ENCODE measurements at regions not wholly inside any gene's neighbourhood (a gene's known extent, or its start where the extent isn't known, plus 50 kb on each side); places are given as distances from the start of the nearest gene placed in this dataset.

DNA sequence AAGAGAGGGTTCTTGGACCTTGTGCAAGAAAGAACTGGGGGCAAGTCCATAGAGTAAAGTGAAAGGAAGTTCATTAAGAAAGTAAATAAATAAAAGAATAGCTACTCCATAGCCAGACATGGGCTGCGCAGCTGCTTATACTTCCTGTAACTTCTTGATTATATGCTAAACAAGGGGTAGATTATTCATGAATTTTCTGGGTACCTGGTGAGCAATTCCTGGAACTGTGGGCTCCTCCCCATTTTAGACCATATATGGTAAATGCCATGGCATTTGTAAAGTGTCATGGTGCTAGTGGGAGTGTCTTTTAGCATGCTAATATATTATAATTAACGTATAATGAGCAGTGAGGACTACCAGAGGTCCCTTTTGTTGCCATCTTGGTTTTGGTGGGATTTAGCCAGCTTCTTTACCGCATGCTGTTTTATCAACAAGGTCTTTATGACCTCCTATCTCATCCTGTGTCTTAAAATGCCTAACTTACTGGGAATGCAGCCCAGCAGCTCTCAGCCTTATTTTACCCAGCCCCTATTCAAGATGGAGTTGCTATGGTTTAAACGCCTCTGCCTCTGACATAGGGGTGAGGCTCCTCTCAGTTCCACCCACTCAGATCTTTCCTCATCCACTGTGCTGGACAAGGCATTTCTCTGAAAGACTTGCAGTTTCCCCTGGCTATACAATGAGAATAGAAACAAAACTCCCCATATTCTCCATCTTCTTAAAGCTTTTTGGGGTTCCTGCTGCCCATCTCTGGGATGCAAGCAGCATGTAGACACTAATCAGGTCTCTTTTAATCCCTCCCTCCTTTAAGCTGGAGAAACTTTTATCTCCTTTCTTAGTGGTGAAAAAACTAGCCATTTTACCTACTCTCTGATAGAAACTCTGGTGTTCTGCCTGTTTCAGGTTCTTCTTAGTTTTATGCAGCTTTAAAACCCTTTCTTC, 91.2 kb downstream of the ARRDC3 start:
- no peak for TF ChIP-seq NRF1 (IDR thresholded peaks at IDR 0.05; ENCODE audit: low read depth, low read length)
- TF ChIP-seq SRF (IDR thresholded peaks at IDR 0.05; ENCODE audit: low read depth, low read length), result 0 out of 2 replicates have a peak, but pooled peaks have one; percentile 49
- no peak for TF ChIP-seq EGR1 (IDR thresholded peaks at IDR 0.05; ENCODE audit: borderline replicate concordance, low read depth, low read length)
- Histone ChIP-seq H2BK12ac (ENCODE audit: low read depth, low read length) (no peak overlapping the region), H3K9me3 (ENCODE audit: insufficient read depth in 2 of 2, low read depth in 1 of 2, low read length in 1 of 2) (no peaks in the 10 kb centered on the region; a peak in 1 of 4 replicates), H3K4me3 (ENCODE audit: extremely low read depth in 1 of 4, insufficient read depth in 2 of 4, low read depth in 3 of 4, low read length in 4 of 4) (no peak overlapping the region), H3K79me1 (ENCODE audit: low read depth, low read length) (no peaks in the 10 kb centered on the region), H2AFZ (ENCODE audit: low read length) (no peak overlapping the region), H2AK5ac (ENCODE audit: low read depth, low read length) (no peak overlapping the region), H3K18ac (ENCODE audit: extremely low read depth, low read length) (no peak overlapping the region), H3K4ac (replicated peaks; ENCODE audit: insufficient read length, low read depth, low read length) (no peak overlapping the region), H2BK120ac (replicated peaks; ENCODE audit: low read depth, low read length) (no peak overlapping the region), H4K20me1 (replicated peaks in 1 of 2; ENCODE audit: control insufficient read depth in 1 of 2, insufficient read depth in 2 of 2, low read length in 2 of 2) (no peaks in the 10 kb centered on the region), H3K27me3 (replicated peaks in 1 of 4; ENCODE audit: control insufficient read depth in 3 of 4, extremely low read depth in 1 of 4, insufficient read depth in 3 of 4, low read length in 3 of 4) (no peaks in the 10 kb centered on the region), H3K27ac (ENCODE audit: low read depth, low read length) (no peak overlapping the region), H3K23me2 (ENCODE audit: low read depth, low read length) (no peaks in the 10 kb centered on the region), H2BK15ac (ENCODE audit: low read length) (no peak overlapping the region), H4K91ac (replicated peaks; ENCODE audit: insufficient read length, low read length) (no peak overlapping the region), H3K56ac (replicated peaks; ENCODE audit: insufficient read length, low read depth, low read length) (no peak overlapping the region), H3K4me2 (ENCODE audit: insufficient read depth in 1 of 2, low read depth in 2 of 2, low read length in 2 of 2) (no peak overlapping the region), H3K14ac (ENCODE audit: insufficient read length) (no peak overlapping the region), H3K36me3 (ENCODE audit: control insufficient read depth in 2 of 4, insufficient read depth in 4 of 4, low read length in 3 of 4) (no peaks in the 10 kb centered on the region), H3K23ac (ENCODE audit: insufficient read length) (no peak overlapping the region), H3K79me2 (ENCODE audit: control insufficient read depth in 1 of 2, insufficient read depth in 2 of 2, low read length in 2 of 2) (no peaks in the 10 kb centered on the region), H4K8ac (ENCODE audit: extremely low read depth, insufficient read depth, low read length) (no peak overlapping the region), H3K9ac (replicated peaks in 1 of 4; ENCODE audit: extremely low read depth in 1 of 4, low read depth in 3 of 4, low read length in 3 of 4) (no peak overlapping the region), H3K4me1 (replicated peaks in 1 of 4; ENCODE audit: control insufficient read depth in 3 of 4, insufficient read depth in 4 of 4, low read length in 3 of 4) (peaks cover 0 to 4% (median 0%) of the 10 kb centered on the region in 4 experiments; a peak in 1 of 7 replicates), H4K5ac (ENCODE audit: insufficient read length, low read depth, low read length) (no peak overlapping the region), H2BK5ac (ENCODE audit: low read depth, low read length) (no peak overlapping the region), H2BK20ac (ENCODE audit: low read length) (no peak overlapping the region)
- POLR2A ChIA-PET (ENCODE audit: partially characterized antibody), result interaction anchor here (0.6 to 3.3 kb wide), 6 partner anchors 11 to 888 kb away, joined by 3 to 14 read pairs (median 4); partner anchors contain the start of gene ARRDC3
- no peak for FAIRE-seq
- 88% methylated on average over 4 of the region's 4 CpGs; no CpG with 5 or more reads in 1 of the 2 experiments for WGBS, 2 experiments (ENCODE audit: extremely low coverage in 1 of 2, insufficient coverage in 1 of 2, insufficient read length in 1 of 2, insufficient replicate concordance in 2 of 2, low coverage in 1 of 2, low lambda C conversion rate in 2 of 2, missing lambda C conversion rate in 1 of 2)
- DNase-seq (ENCODE audit: low read depth in 1 of 2, low spot score in 2 of 2), result no peak
- CTCF ChIA-PET (ENCODE audit: partially characterized antibody), result interaction anchor here (1.2 to 2.6 kb wide), 5 partner anchors 9 to 94 kb away, joined by 4 to 14 read pairs (median 4); no protein-coding TSS in a partner anchor

Measured in H1 (cell line).